Neural crest cell (in vitro differentiated cells): ENCODE measurements at regions not wholly inside any gene's neighbourhood (a gene's known extent, or its start where the extent isn't known, plus 50 kb on each side); places are given as distances from the start of the nearest gene placed in this dataset.

Experiments
- DNase-seq: peaks from one replicate; pipeline ENCODE4 v3.0.0; 2021; ENCODE audit warnings: low read depth, mixed read lengths, low spot score
- H3K27ac Mint-ChIP-seq: one replicate; pipeline ENCODE4 v1.8.0; 2021; ENCODE audit warnings: mild to moderate bottlenecking, mixed read lengths; ENCODE audit not compliant: unreplicated experiment
- H3K27me3 Mint-ChIP-seq: 2 replicates; pipeline ENCODE4 v1.8.0; 2021; ENCODE audit warnings: low read depth, mild to moderate bottlenecking, mixed read lengths
- H3K36me3 Mint-ChIP-seq: 2 replicates; pipeline ENCODE4 v1.8.0; 2021; ENCODE audit warnings: low read depth, mild to moderate bottlenecking, mixed read lengths
- H3K4me1 Mint-ChIP-seq: 2 replicates; pipeline ENCODE4 v1.8.0; 2021; ENCODE audit warnings: mixed read lengths
- H3K4me3 Mint-ChIP-seq: one replicate; pipeline ENCODE4 v1.8.0; 2021; ENCODE audit warnings: mild to moderate bottlenecking, mixed read lengths
- H3K9me3 Mint-ChIP-seq: 2 replicates; pipeline ENCODE4 v1.8.0; 2021; ENCODE audit warnings: mixed read lengths
- CTCF ChIP-seq: fragments of 200-600 bp; sonication (generic); conservative IDR thresholded peaks from 2 replicates; pipeline ENCODE4 v1.5.0; 2021; ENCODE audit warnings: antibody characterized with exemption, mild to moderate bottlenecking

- Mint-ChIP-seq H3K4me1 (peaks cover 3% of the 10 kb centered on the region), H3K9me3 (no peaks in the 10 kb centered on the region), H3K27ac (no peak overlapping the region), H3K27me3 (no peaks in the 10 kb centered on the region), H3K4me3 (no peak overlapping the region), H3K36me3 (no peaks in the 10 kb centered on the region)
- DNase-seq, result no peak
- no peak for TF ChIP-seq CTCF
These were observed 53.9 kb upstream of the CAV2 start for GRCh38 chr7:116445447-116446211.

GRCh38 chr7:116446212-116446855, 53.2 kb upstream of the CAV2 start:
- Mint-ChIP-seq H3K27ac (no peak overlapping the region), H3K4me1 (peaks cover 3% of the 10 kb centered on the region), H3K27me3 (no peaks in the 10 kb centered on the region), H3K36me3 (no peaks in the 10 kb centered on the region), H3K9me3 (no peaks in the 10 kb centered on the region), H3K4me3 (no peak overlapping the region)
- no peak for TF ChIP-seq CTCF
- no peak for DNase-seq

- H3K9me3 Mint-ChIP-seq, result no peaks in the 10 kb centered on the region
- H3K27me3 Mint-ChIP-seq, result no peaks in the 10 kb centered on the region
- no peaks in the 10 kb centered on the region for H3K36me3 Mint-ChIP-seq
- no peak overlapping the region for H3K4me3 Mint-ChIP-seq
- no peak for TF ChIP-seq CTCF
- H3K4me1 Mint-ChIP-seq, result peaks cover 3% of the 10 kb centered on the region
- H3K27ac Mint-ChIP-seq, result no peak overlapping the region
- no peak for DNase-seq
These were observed 52.1 kb upstream of the CAV2 start for GRCh38 chr7:116447436-116447835.

GRCh38 chr7:116447966-116448839, 51.3 kb upstream of the CAV2 start:
- Mint-ChIP-seq H3K27me3 (no peaks in the 10 kb centered on the region), H3K4me3 (no peak overlapping the region), H3K27ac (no peak overlapping the region), H3K36me3 (no peaks in the 10 kb centered on the region), H3K4me1 (peaks cover 3% of the 10 kb centered on the region), H3K9me3 (no peaks in the 10 kb centered on the region)
- DNase-seq, result no peak
- no peak for TF ChIP-seq CTCF

- DNase-seq, result no peak
- TF ChIP-seq CTCF, result no peak
- Mint-ChIP-seq H3K36me3 (no peaks in the 10 kb centered on the region), H3K4me1 (peaks cover 3% of the 10 kb centered on the region), H3K27me3 (no peaks in the 10 kb centered on the region), H3K4me3 (no peak overlapping the region), H3K27ac (no peak overlapping the region), H3K9me3 (no peaks in the 10 kb centered on the region)
These were observed 50.1 kb upstream of the CAV2 start for GRCh38 chr7:116449441-116449840.
